H1 (cell line): ENCODE measurements at regions not wholly inside any gene's neighbourhood (a gene's known extent, or its start where the extent isn't known, plus 50 kb on each side); places are given as distances from the start of the nearest gene placed in this dataset.

Experiments used
- CTCF ChIA-PET: fragments of 300-600 bp; sonication (Branson Sonifier 250); formaldehyde crosslinking; loops from one replicate; lab custom pipeline; 2021; ENCODE audit not compliant: partially characterized antibody; lab: Charles Lee
- POLR2A ChIA-PET: fragments of 300-600 bp; sonication (Branson Sonifier 250); formaldehyde crosslinking; loops from one replicate; lab custom pipeline; 2021; ENCODE audit warnings: inconsistent platforms; ENCODE audit not compliant: partially characterized antibody; lab: Charles Lee
- DNase-seq, 2 experiments: peaks; one replicate each; pipeline versions ENCODE4 v3.0.0 to v3.0.0-alpha.2; 2010 to 2022; ENCODE audit warnings: low spot score in 2 of 2, low read depth in 1 of 2, mixed read lengths in 1 of 2
- FAIRE-seq: peaks from 2 replicates; lab custom pipeline; 2011; peaks lifted over from hg19 to GRCh38; lab: Jason Lieb, UNC
- H2AFZ ChIP-seq: 2 replicates; pipeline ENCODE4 v1.8.1; 2012; ENCODE audit warnings: low read length, inconsistent platforms
- H2AK5ac ChIP-seq: 2 replicates; pipeline ENCODE4 v1.6.1; 2013; ENCODE audit warnings: low read depth, low read length
- H2BK120ac ChIP-seq: replicated peaks from 2 replicates; pipeline ENCODE3; 2013; ENCODE audit warnings: low read depth, low read length, inconsistent platforms
- H2BK12ac ChIP-seq: 2 replicates; pipeline ENCODE4 v1.6.1; 2013; ENCODE audit warnings: low read depth, low read length
- H2BK15ac ChIP-seq: 2 replicates; pipeline ENCODE4 v1.6.1; 2013; ENCODE audit warnings: low read length
- H2BK20ac ChIP-seq: 2 replicates; pipeline ENCODE4 v1.6.1; 2013; ENCODE audit warnings: low read length
- H2BK5ac ChIP-seq: 2 replicates; pipeline ENCODE4 v1.6.1; 2013; ENCODE audit warnings: low read depth, low read length
- H3K14ac ChIP-seq: 2 replicates; pipeline ENCODE4 v1.6.1; 2013; ENCODE audit warnings: inconsistent platforms; ENCODE audit not compliant: insufficient read length
- H3K18ac ChIP-seq: 2 replicates; pipeline ENCODE4 v1.6.1; 2013; ENCODE audit warnings: low read length; ENCODE audit errors: extremely low read depth
- H3K23ac ChIP-seq: 2 replicates; pipeline ENCODE4 v1.6.1; 2013; ENCODE audit warnings: inconsistent platforms; ENCODE audit not compliant: insufficient read length
- H3K23me2 ChIP-seq: 2 replicates; pipeline ENCODE4 v1.6.1; 2013; ENCODE audit warnings: low read depth, low read length
- H3K27ac ChIP-seq: 2 replicates; pipeline ENCODE4 v1.6.1; 2011; ENCODE audit warnings: low read depth, low read length, inconsistent platforms
- H3K27me3 ChIP-seq, 4 experiments: replicated peaks in 1 of 4; 1 replicate in 1 of 4; 2 replicates in 3 of 4; pipeline versions ENCODE4 v1.6.1 to v1.8.1; 2011 to 2013; ENCODE audit warnings: low read length in 3 of 4, mild to moderate bottlenecking in 3 of 4, inconsistent platforms in 2 of 4, mixed read lengths in 2 of 4, moderate library complexity in 1 of 4; ENCODE audit not compliant: control insufficient read depth in 3 of 4, insufficient read depth in 3 of 4; ENCODE audit errors: extremely low read depth in 1 of 4
- H3K36me3 ChIP-seq, 4 experiments: 2 replicates each; pipeline versions ENCODE4 v1.6.1 to v1.8.1; 2011 to 2013; ENCODE audit warnings: mild to moderate bottlenecking in 4 of 4, low read length in 3 of 4, moderate library complexity in 2 of 4, control low read depth in 1 of 4, inconsistent platforms in 1 of 4; ENCODE audit not compliant: insufficient read depth in 4 of 4, control insufficient read depth in 2 of 4
- H3K4ac ChIP-seq: replicated peaks from 2 replicates; pipeline ENCODE3; 2013; ENCODE audit warnings: low read length, low read depth, mixed read lengths, inconsistent platforms; ENCODE audit not compliant: insufficient read length
- H3K4me1 ChIP-seq, 4 experiments: replicated peaks in 1 of 4; 1 replicate in 1 of 4; 2 replicates in 3 of 4; pipeline versions ENCODE4 v1.6.1 to v1.8.1; 2011 to 2013; ENCODE audit warnings: low read length in 3 of 4, inconsistent platforms in 2 of 4, mixed read lengths in 1 of 4; ENCODE audit not compliant: insufficient read depth in 4 of 4, control insufficient read depth in 3 of 4
- H3K4me2 ChIP-seq, 2 experiments: 2 replicates each; pipeline versions ENCODE4 v1.6.1 to v1.8.1; 2011 to 2013; ENCODE audit warnings: low read depth in 2 of 2, low read length in 2 of 2, control low read depth in 1 of 2, inconsistent platforms in 1 of 2, mild to moderate bottlenecking in 1 of 2; ENCODE audit not compliant: insufficient read depth in 1 of 2
- H3K4me3 ChIP-seq, 4 experiments: fragments of 200-600, 300-600 bp in 1 of 4; sonication (generic), shearing (Covaris generic), sonication (Bioruptor Twin) in 1 of 4; 2 replicates each; pipeline versions ENCODE4 v1.5.1 to v1.8.1; 2011 to 2016; ENCODE audit warnings: low read length in 4 of 4, low read depth in 3 of 4, control low read depth in 2 of 4, inconsistent platforms in 2 of 4, mild to moderate bottlenecking in 2 of 4, mixed read lengths in 1 of 4, moderate library complexity in 1 of 4; ENCODE audit not compliant: insufficient read depth in 2 of 4; ENCODE audit errors: extremely low read depth in 1 of 4
- H3K56ac ChIP-seq: replicated peaks from 2 replicates; pipeline ENCODE3; 2013; ENCODE audit warnings: low read depth, mild to moderate bottlenecking, mixed read lengths, low read length, inconsistent platforms; ENCODE audit not compliant: insufficient read length
- H3K79me1 ChIP-seq: 2 replicates; pipeline ENCODE4 v1.6.1; 2013; ENCODE audit warnings: low read depth, low read length, control low read depth
- H3K79me2 ChIP-seq, 2 experiments: 2 replicates each; pipeline versions ENCODE4 v1.6.1 to v1.8.1; 2012 to 2013; ENCODE audit warnings: low read length in 2 of 2, mild to moderate bottlenecking in 2 of 2, inconsistent platforms in 1 of 2; ENCODE audit not compliant: insufficient read depth in 2 of 2, control insufficient read depth in 1 of 2
- H3K9ac ChIP-seq, 4 experiments: replicated peaks in 1 of 4; 1 replicate in 1 of 4; 2 replicates in 3 of 4; pipeline versions ENCODE4 v1.6.1 to v1.8.1; 2011 to 2013; ENCODE audit warnings: low read depth in 3 of 4, low read length in 3 of 4, control low read depth in 2 of 4, mild to moderate bottlenecking in 2 of 4, moderate library complexity in 2 of 4, inconsistent platforms in 1 of 4; ENCODE audit errors: extremely low read depth in 1 of 4
- H3K9me3 ChIP-seq, 2 experiments: 2 replicates each; pipeline versions ENCODE4 v1.6.1 to v1.8.1; 2012 to 2013; ENCODE audit warnings: mild to moderate bottlenecking in 2 of 2, moderate library complexity in 2 of 2, control low read depth in 1 of 2, inconsistent platforms in 1 of 2, low read depth in 1 of 2, low read length in 1 of 2, mixed read lengths in 1 of 2; ENCODE audit not compliant: insufficient read depth in 2 of 2
- H4K20me1 ChIP-seq, 2 experiments: replicated peaks in 1 of 2; 2 replicates each; pipeline versions ENCODE3 to v1.8.1; 2011 to 2013; ENCODE audit warnings: inconsistent platforms in 2 of 2, low read length in 2 of 2, mild to moderate bottlenecking in 1 of 2; ENCODE audit not compliant: insufficient read depth in 2 of 2, control insufficient read depth in 1 of 2
- H4K5ac ChIP-seq: 2 replicates; pipeline ENCODE4 v1.6.1; 2013; ENCODE audit warnings: low read length, low read depth, mixed read lengths, inconsistent platforms; ENCODE audit not compliant: insufficient read length
- H4K8ac ChIP-seq: 2 replicates; pipeline ENCODE4 v1.8.0; 2013; ENCODE audit warnings: mild to moderate bottlenecking, moderate library complexity, low read length, inconsistent platforms; ENCODE audit not compliant: insufficient read depth; ENCODE audit errors: extremely low read depth
- H4K91ac ChIP-seq: replicated peaks from 2 replicates; pipeline ENCODE3; 2013; ENCODE audit warnings: low read length, mixed read lengths, inconsistent platforms; ENCODE audit not compliant: insufficient read length
- BRCA1 ChIP-seq: IDR thresholded peaks from 2 replicates; pipeline ENCODE4 v1.6.1; 2012; ENCODE audit warnings: low read depth, low read length, improper control_type of control experiment
- CBX5 ChIP-seq: fragments of 300-800, 300-1000 bp; sonication (generic); IDR thresholded peaks from 2 replicates; pipeline ENCODE4 v1.7.1; 2016; ENCODE audit warnings: antibody characterized with exemption, low read length, low read depth
- CHD1 ChIP-seq: IDR thresholded peaks from 2 replicates; pipeline ENCODE4 v1.6.1; 2012; ENCODE audit warnings: low read depth, low read length, improper control_type of control experiment
- CTBP2 ChIP-seq: IDR thresholded peaks from 2 replicates; pipeline ENCODE4 v1.7.0; 2011; ENCODE audit warnings: borderline replicate concordance, mild to moderate bottlenecking, moderate library complexity, mixed read lengths, low read length; ENCODE audit not compliant: insufficient read depth, insufficient read length
- HDAC2 ChIP-seq, 2 experiments: fragments of 300-600 bp in 1 of 2; sonication (generic) in 1 of 2; IDR thresholded peaks; 2 replicates each; pipeline ENCODE4 v1.6.1; 2011 to 2012; ENCODE audit warnings: low read depth in 2 of 2, low read length in 2 of 2, mild to moderate bottlenecking in 2 of 2, moderate library complexity in 2 of 2, borderline replicate concordance in 1 of 2, inconsistent platforms in 1 of 2
- KDM4A ChIP-seq: IDR thresholded peaks from one replicate; pipeline ENCODE4 v1.7.1; 2012; ENCODE audit warnings: low read depth, mild to moderate bottlenecking, moderate library complexity, low read length, inconsistent platforms; ENCODE audit not compliant: severe bottlenecking
- NRF1 ChIP-seq: IDR thresholded peaks from 2 replicates; pipeline ENCODE4 v1.6.1; 2011; ENCODE audit warnings: mild to moderate bottlenecking, low read depth, low read length, improper control_type of control experiment
- PHF8 ChIP-seq: fragments of 200-600 bp; sonication (generic); conservative IDR thresholded peaks from 2 replicates; pipeline ENCODE4 v1.7.1; 2012; ENCODE audit warnings: low read depth, mild to moderate bottlenecking, inconsistent platforms, low read length, moderate library complexity
- POLR2AphosphoS5 ChIP-seq: IDR thresholded peaks from 2 replicates; pipeline ENCODE4 v1.6.1; 2011; ENCODE audit warnings: low read depth, low read length
- POU5F1 ChIP-seq: IDR thresholded peaks from 2 replicates; pipeline ENCODE4 v1.6.1; 2011; ENCODE audit warnings: low read depth, mild to moderate bottlenecking, low read length, moderate library complexity
- RFX5 ChIP-seq: IDR thresholded peaks from 2 replicates; pipeline ENCODE4 v1.6.1; 2011; ENCODE audit warnings: low read depth, low read length, improper control_type of control experiment, borderline replicate concordance
- SAP30 ChIP-seq: fragments of 300-600 bp; sonication (generic); IDR thresholded peaks from 2 replicates; pipeline ENCODE4 v1.7.1; 2012; ENCODE audit warnings: low read length, moderate library complexity, mild to moderate bottlenecking, inconsistent platforms; ENCODE audit not compliant: insufficient read depth, insufficient replicate concordance
- SUZ12 ChIP-seq: fragments of 200-600 bp; sonication (generic); IDR thresholded peaks from 2 replicates; pipeline ENCODE4 v1.6.1; 2012; ENCODE audit warnings: mild to moderate bottlenecking, inconsistent platforms, low read length, moderate library complexity, mixed read lengths
- TEAD4 ChIP-seq: IDR thresholded peaks from 2 replicates; pipeline ENCODE4 v1.6.1; 2012; ENCODE audit warnings: low read depth, low read length, inconsistent platforms, mixed read lengths
- WGBS, 2 experiments: shearing (Covaris generic) in 1 of 2; methylation state at CpG; one replicate each; pipeline versions ENCODE4 v1.1.6 to v1.1.7; 2013 to 2015; ENCODE audit warnings: low lambda C conversion rate in 2 of 2, mixed read lengths in 2 of 2, inconsistent platforms in 1 of 2, low coverage in 1 of 2, missing lambda C conversion rate in 1 of 2; ENCODE audit not compliant: insufficient replicate concordance in 2 of 2, insufficient coverage in 1 of 2, insufficient read length in 1 of 2; ENCODE audit errors: extremely low coverage in 1 of 2, missing lambda C conversion rate in 1 of 2; 5-methylcytosine and 5-hydroxymethylcytosine counted together

DNA sequence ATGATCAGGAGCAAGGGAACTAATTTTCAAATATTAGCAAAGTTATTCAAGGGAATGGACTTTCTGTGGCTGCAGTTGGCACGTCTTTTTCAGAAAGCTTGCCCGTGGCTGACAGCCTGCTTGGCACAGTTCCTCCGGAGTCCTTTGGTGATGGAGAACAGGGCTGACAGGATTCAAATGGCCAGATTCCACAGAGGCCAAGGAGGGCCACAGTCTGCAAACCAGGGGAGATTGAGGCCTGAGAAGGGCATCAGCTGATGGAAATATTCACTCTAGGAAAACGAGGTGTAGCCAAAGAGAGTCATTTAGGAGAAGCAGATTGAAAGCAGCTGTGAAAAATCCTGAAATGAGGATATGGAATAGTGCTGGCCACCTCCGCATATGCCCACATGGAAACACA lies 178.3 kb downstream of the EMP1 start:
- Histone ChIP-seq H3K4ac (no peak overlapping the region), H3K27me3 (no peaks in the 10 kb centered on the region), H3K79me1 (no peaks in the 10 kb centered on the region), H2AFZ (no peak overlapping the region), H3K56ac (no peak overlapping the region), H2BK15ac (no peak overlapping the region), H2BK12ac (no peak overlapping the region), H2AK5ac (no peak overlapping the region), H4K20me1 (no peaks in the 10 kb centered on the region), H3K9me3 (peaks cover 5 to 6% of the 10 kb centered on the region in 2 experiments; a peak in 3 of 4 replicates), H4K5ac (no peak overlapping the region), H3K4me3 (no peak overlapping the region), H3K23ac (no peak overlapping the region), H3K79me2 (no peaks in the 10 kb centered on the region), H3K36me3 (no peaks in the 10 kb centered on the region), H4K8ac (no peak overlapping the region), H3K23me2 (peaks cover 1% of the 10 kb centered on the region; the same call in 1 of the 2 replicates), H3K4me1 (peaks cover 0 to 2% (median 1%) of the 10 kb centered on the region in 4 experiments; a peak in 2 of 7 replicates), H3K14ac (no peak overlapping the region), H3K9ac (no peak overlapping the region), H2BK120ac (no peak overlapping the region), H3K4me2 (no peak overlapping the region), H2BK20ac (0 out of 2 replicates have a peak overlapping the region, but pooled peaks have one; percentile 35), H2BK5ac (no peak overlapping the region), H4K91ac (no peak overlapping the region), H3K18ac (no peak overlapping the region), H3K27ac (no peak overlapping the region)
- DNase-seq (peak in 1 of 2 experiments; percentile 14), FAIRE-seq (no peak)
- 94% methylated on average over 5 of the region's 5 CpGs; no CpG with 5 or more reads in 1 of the 2 experiments for WGBS, 2 experiments
- POLR2A ChIA-PET, result no interaction called here
- CTCF ChIA-PET, result interaction anchor here (0.7 to 5.5 kb wide), 3 partner anchors 13 to 285 kb away, joined by 3 to 33 read pairs (median 3); no protein-coding TSS in a partner anchor
- no peak for TF ChIP-seq SAP30
- TF ChIP-seq CHD1, result no peak
- no peak for TF ChIP-seq SUZ12
- TF ChIP-seq PHF8, result no peak
- no peak for TF ChIP-seq NRF1
- TF ChIP-seq TEAD4, result no peak
- TF ChIP-seq CTBP2, result no peak
- TF ChIP-seq RFX5, result no peak
- no peak for TF ChIP-seq POLR2AphosphoS5
- no peak for TF ChIP-seq CBX5
- no peak for TF ChIP-seq POU5F1
- TF ChIP-seq HDAC2 (IDR thresholded peaks at IDR 0.05; ENCODE audit: borderline replicate concordance in 1 of 2, low read depth in 2 of 2, low read length in 2 of 2), result no peak
- TF ChIP-seq KDM4A, result no peak
- TF ChIP-seq BRCA1, result no peak
